ENCODE measurements at regions not wholly inside any gene's neighbourhood (a gene's known extent, or its start where the extent isn't known, plus 50 kb on each side); places are given as distances from the start of the nearest gene placed in this dataset.

GRCh38 chr10:57300718-57301117 lies 939.7 kb upstream of the ZWINT start:
- no peak for DNase-seq

GRCh38 chr10:57294698-57295097 lies 933.6 kb upstream of the ZWINT start:
- DNase-seq = no peak

- no peak for DNase-seq
These were observed 927.7 kb upstream of the ZWINT start for GRCh38 chr10:57288754-57289153.

- DNase-seq = no peak
These were observed 901.8 kb upstream of the ZWINT start for GRCh38 chr10:57262892-57263291.

GRCh38 chr10:57260175-57260574 lies 899.1 kb upstream of the ZWINT start:
- DNase-seq = no peak

GRCh38 chr10:57249615-57250281 lies 888.7 kb upstream of the ZWINT start:
- no peak for DNase-seq

GRCh38 chr10:57247271-57247670 lies 886.2 kb upstream of the ZWINT start:
- DNase-seq = no peak

- no peak for DNase-seq
These were observed 864.9 kb upstream of the ZWINT start for GRCh38 chr10:57225920-57226319.

- DNase-seq = no peak
These were observed 863.8 kb upstream of the ZWINT start for GRCh38 chr10:57224811-57225210.

GRCh38 chr10:57222603-57223002 lies 861.5 kb upstream of the ZWINT start:
- no peak for DNase-seq

GRCh38 chr10:57222129-57222528 lies 861.1 kb upstream of the ZWINT start:
- no peak for DNase-seq

GRCh38 chr10:57221674-57222073 lies 860.6 kb upstream of the ZWINT start:
- no peak for DNase-seq

GRCh38 chr10:57218382-57218781 lies 857.3 kb upstream of the ZWINT start:
- no peak for DNase-seq

- DNase-seq = no peak
These were observed 841.3 kb upstream of the ZWINT start for GRCh38 chr10:57202356-57202755.

- no peak for DNase-seq
These were observed 827.8 kb upstream of the ZWINT start for GRCh38 chr10:57188846-57189245.

GRCh38 chr10:57186201-57186600 lies 825.1 kb upstream of the ZWINT start:
- no peak for DNase-seq

- DNase-seq = no peak
These were observed 808.5 kb upstream of the ZWINT start for GRCh38 chr10:57169597-57169996.

- DNase-seq = no peak
These were observed 807.7 kb upstream of the ZWINT start for GRCh38 chr10:57168611-57169240.

GRCh38 chr10:57165671-57166070 lies 804.6 kb upstream of the ZWINT start:
- DNase-seq = no peak

GRCh38 chr10:57162231-57162630 lies 801.2 kb upstream of the ZWINT start:
- no peak for DNase-seq

GRCh38 chr10:57161157-57161556 lies 800.1 kb upstream of the ZWINT start:
- DNase-seq = no peak

GRCh38 chr10:57145548-57145947 lies 784.5 kb upstream of the ZWINT start:
- no peak for DNase-seq

- no peak for DNase-seq
These were observed 782.0 kb upstream of the ZWINT start for GRCh38 chr10:57142925-57143576.

GRCh38 chr10:57141708-57142107 lies 780.6 kb upstream of the ZWINT start:
- DNase-seq = no peak
